KBM-7 (cell line): ENCODE measurements at regions not wholly inside any gene's neighbourhood (a gene's known extent, or its start where the extent isn't known, plus 50 kb on each side); places are given as distances from the start of the nearest gene placed in this dataset.
"Not testable (repeated sequence)": the region's sequence is repeated elsewhere in the genome, so short reads cannot be mapped to it uniquely, and the experiment has no call there.

ENCODE experiments used
- DNase-seq: peaks from one replicate; pipeline ENCODE4 v3.0.0-alpha.2; 2015
- in situ Hi-C: fragments of 300-500 bp; cut with MboI; formaldehyde crosslinking; loops from 2 replicates; pipeline ENCODE4 v1.14.3; 2020; ENCODE audit warnings: low sequenced_read_pairs, low pct_unique_long_range_greater_than_20kb, mixed read lengths

- no peak for DNase-seq
- in situ Hi-C loops = no loop called here
Measured at GRCh38 chr2:67724261-67724660, 327.1 kb downstream of the ETAA1 start.

GRCh38 chr2:67725731-67726130 lies 328.6 kb downstream of the ETAA1 start:
- DNase-seq = no peak
- in situ Hi-C loops = no loop called here

- in situ Hi-C loops = no loop called here
- DNase-seq = no peak
Measured at GRCh38 chr2:67726416-67726815, 329.3 kb downstream of the ETAA1 start.

GRCh38 chr2:67727131-67727530 lies 330.0 kb downstream of the ETAA1 start:
- no peak for DNase-seq
- in situ Hi-C loops = no loop called here

- in situ Hi-C loops = no loop called here
- DNase-seq = no peak
Measured at GRCh38 chr2:67727623-67728022, 330.5 kb downstream of the ETAA1 start.

GRCh38 chr2:67729474-67729873 lies 332.3 kb downstream of the ETAA1 start:
- DNase-seq = no peak
- in situ Hi-C loops = no loop called here

GRCh38 chr2:67733517-67733916 lies 329.3 kb downstream of the C1D start:
- in situ Hi-C loops = no loop called here
- peak; percentile 32 for DNase-seq

- DNase-seq = no peak
- in situ Hi-C loops = no loop called here
Measured at GRCh38 chr2:67752199-67752598, 310.6 kb downstream of the C1D start.

GRCh38 chr2:67752969-67753368 lies 309.8 kb downstream of the C1D start:
- in situ Hi-C loops = no loop called here
- DNase-seq = no peak

- DNase-seq = no peak
- in situ Hi-C loops = no loop called here
Measured at GRCh38 chr2:67755156-67755882, 307.5 kb downstream of the C1D start.

- DNase-seq = no peak
- in situ Hi-C loops = no loop called here
Measured at GRCh38 chr2:67760995-67761394, 301.8 kb downstream of the C1D start.

- DNase-seq = no peak
- in situ Hi-C loops = no loop called here
Measured at GRCh38 chr2:67771380-67771779, 291.4 kb downstream of the C1D start.

GRCh38 chr2:67772216-67773170 lies 290.3 kb downstream of the C1D start:
- no peak for DNase-seq
- in situ Hi-C loops = no loop called here

- in situ Hi-C loops = no loop called here
- DNase-seq = no peak
Measured at GRCh38 chr2:67773851-67774250, 289.0 kb downstream of the C1D start.

- in situ Hi-C loops = no loop called here
- DNase-seq = no peak
Measured at GRCh38 chr2:67776276-67776675, 286.5 kb downstream of the C1D start.

GRCh38 chr2:67777010-67777409 lies 285.8 kb downstream of the C1D start:
- no peak for DNase-seq
- in situ Hi-C loops = no loop called here

GRCh38 chr2:67777836-67778429 lies 284.9 kb downstream of the C1D start:
- DNase-seq = no peak
- in situ Hi-C loops = no loop called here

GRCh38 chr2:67780841-67781240 lies 282.0 kb downstream of the C1D start:
- DNase-seq, in situ Hi-C loops: not testable (repeated sequence)

GRCh38 chr2:67782443-67782842 lies 280.4 kb downstream of the C1D start:
- in situ Hi-C loops = no loop called here
- DNase-seq = no peak

- no peak for DNase-seq
- in situ Hi-C loops = no loop called here
Measured at GRCh38 chr2:67783026-67783425, 279.8 kb downstream of the C1D start.
